GM18499 (cell line): ENCODE measurements at regions not wholly inside any gene's neighbourhood (a gene's known extent, or its start where the extent isn't known, plus 50 kb on each side); places are given as distances from the start of the nearest gene placed in this dataset.
"Not testable (repeated sequence)": the region's sequence is repeated elsewhere in the genome, so short reads cannot be mapped to it uniquely, and the experiment has no call there.

Source experiments
- ATAC-seq: cut with Tn5 transposase; IDR thresholded peaks from one replicate; pipeline ENCODE4 v1.9.1; 2021; ENCODE audit warnings: moderate number of reproducible peaks; ENCODE audit not compliant: insufficient read depth, unreplicated experiment

- no peak for ATAC-seq
Measured at GRCh38 chr4:138595731-138596460, 353.7 kb upstream of the SLC7A11 start.

- no peak for ATAC-seq
Measured at GRCh38 chr4:138595171-138595570, 353.0 kb upstream of the SLC7A11 start.

GRCh38 chr4:138592796-138593195 lies 350.6 kb upstream of the SLC7A11 start:
- ATAC-seq, result no peak

DNA sequence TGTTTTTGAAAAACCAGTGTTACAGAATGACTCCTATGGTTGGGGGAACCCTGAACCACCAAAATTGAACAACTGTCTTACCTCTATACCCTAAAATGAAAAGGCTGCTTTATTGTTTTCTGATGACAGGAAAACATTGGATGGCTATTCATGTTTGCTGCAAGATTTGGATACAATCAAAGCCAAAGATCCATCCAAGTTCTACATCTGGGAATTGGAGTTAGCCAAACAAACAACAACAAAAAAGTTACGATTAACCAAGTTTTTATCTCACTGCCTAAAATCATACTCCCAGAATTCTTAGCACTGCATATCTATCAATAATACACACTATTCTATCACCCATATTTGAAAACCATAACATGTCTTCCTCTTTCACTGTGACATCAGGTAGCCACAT lies 349.7 kb upstream of the SLC7A11 start:
- no peak for ATAC-seq

- ATAC-seq, result no peak
Measured at GRCh38 chr4:138588501-138588900, 346.4 kb upstream of the SLC7A11 start.

DNA sequence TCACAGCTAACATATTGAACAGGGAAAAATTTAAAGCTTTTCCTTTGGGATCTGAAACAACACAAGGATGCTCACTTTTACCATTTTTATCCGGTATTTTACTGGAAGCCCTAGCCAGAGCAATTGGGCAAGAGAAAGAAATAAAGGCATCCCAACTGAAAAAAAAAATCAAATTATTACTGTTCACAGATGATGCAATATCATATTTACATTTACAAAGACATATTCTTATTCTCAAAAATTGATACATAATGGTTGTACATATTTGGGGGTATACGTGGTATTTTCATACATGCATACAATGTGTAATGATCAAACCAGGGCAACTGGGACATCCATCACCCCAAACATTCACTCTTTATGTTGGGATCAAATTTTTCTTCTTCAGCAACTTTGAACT lies 337.0 kb upstream of the SLC7A11 start:
- no peak for ATAC-seq

- ATAC-seq, result not testable (repeated sequence)
Measured at GRCh38 chr4:138577826-138578225, 335.7 kb upstream of the SLC7A11 start.

DNA sequence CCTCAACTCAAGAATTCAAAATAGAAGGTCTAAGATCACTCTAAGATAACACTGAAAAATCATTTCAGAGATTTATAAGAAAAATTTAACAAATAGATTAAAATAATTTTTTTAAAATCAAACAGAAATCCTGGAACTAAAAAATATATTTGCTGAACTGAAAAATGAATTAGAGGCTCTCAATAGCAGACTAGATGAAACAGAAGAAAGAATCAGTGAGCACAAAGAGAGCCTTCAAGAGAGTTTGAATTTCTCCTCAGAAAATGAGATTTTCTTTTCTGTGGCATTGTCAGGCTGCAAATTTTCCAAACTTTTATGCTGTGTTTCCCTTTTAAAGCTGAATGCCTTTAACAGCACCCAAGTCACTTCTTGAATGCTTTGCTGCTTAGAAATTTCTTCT lies 335.0 kb upstream of the SLC7A11 start:
- no peak for ATAC-seq

- ATAC-seq, result no peak
Measured at GRCh38 chr4:138576684-138577083, 334.5 kb upstream of the SLC7A11 start.

DNA sequence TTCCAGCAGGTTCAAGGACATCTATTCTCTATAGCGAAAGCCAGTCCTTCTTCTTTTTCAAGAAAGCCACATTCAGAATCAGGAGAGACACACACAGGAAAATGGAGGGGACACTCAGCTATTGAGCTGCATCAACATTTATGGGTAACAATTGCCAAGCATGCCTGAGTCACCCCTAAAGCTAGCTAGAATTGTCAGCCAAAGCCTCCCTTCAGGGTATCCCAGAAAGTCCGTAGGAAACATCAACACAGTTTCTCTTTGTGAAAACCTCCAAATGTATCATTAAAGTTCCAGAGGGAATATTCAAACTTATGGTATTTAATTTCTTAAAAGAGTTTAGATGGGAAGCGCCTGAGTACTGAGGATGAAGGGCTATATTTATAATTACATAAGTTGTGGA lies 331.1 kb upstream of the SLC7A11 start:
- no peak for ATAC-seq

- no peak for ATAC-seq
Measured at GRCh38 chr4:138572007-138572406, 329.9 kb upstream of the SLC7A11 start.

GRCh38 chr4:138567696-138568095 lies 325.5 kb upstream of the SLC7A11 start:
- ATAC-seq, result no peak

DNA sequence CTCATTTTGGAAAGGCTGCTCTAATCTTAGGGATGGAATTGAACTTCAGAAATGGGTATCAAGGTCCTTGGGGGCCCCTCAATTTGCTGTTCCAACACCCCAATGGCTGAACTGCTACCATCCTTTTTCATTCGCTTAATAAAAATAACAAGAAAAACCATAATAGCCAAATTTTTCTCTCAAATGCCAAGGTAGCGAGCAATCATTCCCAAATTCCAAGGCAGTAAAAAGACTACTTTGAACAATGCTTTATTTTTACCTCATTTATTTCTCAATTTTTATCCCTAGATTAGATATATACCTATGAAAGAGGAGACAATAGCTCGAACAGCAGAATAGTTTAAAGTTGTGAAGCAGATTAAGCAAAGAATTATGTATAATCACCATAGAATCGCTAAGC lies 323.4 kb upstream of the SLC7A11 start:
- no peak for ATAC-seq

DNA sequence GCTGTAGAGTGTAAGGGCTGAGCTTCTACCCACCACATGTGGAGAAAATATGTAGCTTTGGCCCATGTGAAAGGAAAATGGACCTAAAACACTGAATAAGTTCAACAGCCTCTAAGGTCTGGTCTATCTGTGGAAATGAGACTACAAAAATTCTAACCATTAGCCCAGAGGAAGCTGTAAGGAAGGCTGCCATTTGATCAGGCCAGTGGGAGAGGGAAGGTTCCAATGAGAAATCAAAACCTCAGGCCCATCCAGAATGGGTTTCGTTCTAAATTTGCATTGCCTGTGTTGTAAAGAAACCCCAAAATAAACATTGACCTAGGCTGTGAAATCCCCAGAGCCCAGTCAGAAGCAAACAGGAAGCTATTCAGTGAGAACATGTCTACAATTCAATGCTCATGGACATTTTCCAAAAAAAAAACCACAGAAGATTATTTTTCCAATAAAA lies 320.4 kb upstream of the SLC7A11 start:
- ATAC-seq, result peak; percentile 78

DNA sequence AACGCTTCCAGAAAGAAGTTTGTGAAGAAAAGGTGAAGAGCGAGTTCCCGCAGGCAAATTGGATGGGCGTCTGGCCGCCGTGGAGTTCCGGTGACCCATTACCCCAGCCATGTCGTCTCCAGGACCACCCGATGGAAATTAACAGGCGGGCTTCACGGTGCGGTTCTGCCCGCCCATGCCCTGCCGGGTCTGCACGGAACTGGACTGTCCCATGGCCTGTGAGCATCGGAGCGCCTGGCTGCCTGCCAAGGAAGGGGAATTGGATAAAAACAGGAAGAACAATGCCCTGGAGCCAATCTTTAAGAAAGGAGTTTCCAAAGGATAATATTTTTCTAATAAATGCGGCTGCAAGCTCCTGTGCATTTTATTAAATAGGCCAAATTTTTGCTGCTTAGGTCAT lies 319.8 kb upstream of the SLC7A11 start:
- no peak for ATAC-seq

DNA sequence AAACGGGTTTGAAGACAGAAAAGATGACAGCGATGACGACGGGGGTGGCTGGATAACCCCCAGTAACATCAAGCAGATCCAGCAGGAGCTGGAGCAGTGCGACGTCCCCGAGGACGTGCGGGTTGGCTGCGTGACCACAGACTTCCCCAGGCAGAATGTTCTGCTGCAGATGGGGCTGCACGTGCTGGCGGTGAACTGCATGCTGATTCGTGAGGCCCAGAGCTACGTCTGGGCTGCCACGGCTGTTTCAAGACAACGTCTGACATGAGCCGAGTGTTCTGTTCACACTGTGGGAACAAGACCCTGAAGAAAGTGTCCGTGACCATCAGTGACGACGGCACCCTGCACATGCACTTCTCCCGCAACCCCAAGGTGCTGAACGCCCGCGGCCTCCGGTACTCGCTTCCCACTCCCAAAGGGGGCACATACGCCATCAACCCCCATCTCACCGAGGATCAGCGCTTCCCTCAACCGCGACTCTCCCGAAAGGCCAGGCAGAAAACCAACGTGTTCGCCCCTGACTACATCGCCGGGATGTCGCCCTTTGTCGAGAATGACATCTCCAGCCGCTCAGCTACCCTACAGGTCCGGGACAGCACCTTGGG lies 319.2 kb upstream of the SLC7A11 start:
- ATAC-seq, result no peak

- no peak for ATAC-seq
Measured at GRCh38 chr4:138560448-138560847, 318.3 kb upstream of the SLC7A11 start.

- ATAC-seq, result no peak
Measured at GRCh38 chr4:138558886-138559285, 316.7 kb upstream of the SLC7A11 start.

GRCh38 chr4:138555584-138555983 lies 313.4 kb upstream of the SLC7A11 start:
- no peak for ATAC-seq

DNA sequence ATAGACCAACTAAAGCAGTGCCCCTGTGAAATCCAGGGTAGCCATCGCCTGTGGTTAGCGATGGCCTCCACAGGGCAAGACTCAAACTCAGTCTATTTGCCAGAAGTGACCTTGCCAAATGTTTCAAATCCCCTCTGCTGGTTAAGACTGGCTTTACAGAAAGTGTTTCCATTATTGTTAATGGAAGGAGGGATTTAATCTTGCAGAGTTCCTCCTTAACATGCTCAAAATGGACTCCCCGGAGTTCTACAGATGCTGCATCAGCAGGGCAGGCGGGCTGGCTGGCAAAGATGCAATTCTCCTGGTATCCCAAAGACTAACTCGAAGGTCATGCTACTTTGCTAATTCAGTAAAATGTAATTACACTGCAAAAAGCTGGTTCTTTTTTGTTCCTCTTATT lies 313.0 kb upstream of the SLC7A11 start:
- no peak for ATAC-seq

GRCh38 chr4:138553001-138553845 lies 311.1 kb upstream of the SLC7A11 start:
- ATAC-seq, result no peak
